ENCODE measurements at regions not wholly inside any gene's neighbourhood (a gene's known extent, or its start where the extent isn't known, plus 50 kb on each side); places are given as distances from the start of the nearest gene placed in this dataset.
"Not testable (repeated sequence)": the region's sequence is repeated elsewhere in the genome, so short reads cannot be mapped to it uniquely, and the experiment has no call there.

- TF ChIP-seq GLIS3 (CRISPR knock-in tag; IDR thresholded peaks at IDR 0.05); CSDC2 (CRISPR knock-in tag; IDR thresholded peaks at IDR 0.05); PATZ1 (CRISPR knock-in tag; IDR thresholded peaks at IDR 0.05; ENCODE audit: borderline replicate concordance); ZFP3 (CRISPR knock-in tag; IDR thresholded peaks at IDR 0.05); CSRNP3 (CRISPR knock-in tag; IDR thresholded peaks at IDR 0.05); ZFP30 (CRISPR knock-in tag; IDR thresholded peaks at IDR 0.05); TCF4 (CRISPR knock-in tag; IDR thresholded peaks at IDR 0.05; ENCODE audit: borderline replicate concordance); TSHZ2 (CRISPR knock-in tag; IDR thresholded peaks at IDR 0.05): not testable (repeated sequence)
- TF ChIP-seq, protein P1, sequence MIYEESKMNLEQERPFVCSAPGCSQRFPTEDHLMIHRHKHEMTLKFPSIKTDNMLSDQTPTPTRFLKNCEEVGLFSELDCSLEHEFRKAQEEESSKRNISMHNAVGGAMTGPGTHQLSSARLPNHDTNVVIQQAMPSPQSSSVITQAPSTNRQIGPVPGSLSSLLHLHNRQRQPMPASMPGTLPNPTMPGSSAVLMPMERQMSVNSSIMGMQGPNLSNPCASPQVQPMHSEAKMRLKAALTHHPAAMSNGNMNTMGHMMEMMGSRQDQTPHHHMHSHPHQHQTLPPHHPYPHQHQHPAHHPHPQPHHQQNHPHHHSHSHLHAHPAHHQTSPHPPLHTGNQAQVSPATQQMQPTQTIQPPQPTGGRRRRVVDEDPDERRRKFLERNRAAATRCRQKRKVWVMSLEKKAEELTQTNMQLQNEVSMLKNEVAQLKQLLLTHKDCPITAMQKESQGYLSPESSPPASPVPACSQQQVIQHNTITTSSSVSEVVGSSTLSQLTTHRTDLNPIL (CRISPR knock-in tag; IDR thresholded peaks at IDR 0.05; ENCODE audit: low read depth) = not testable (repeated sequence)
Measured at GRCh38 chr15:84393386-84393936, 157.9 kb downstream of the GOLGA6L4 start.
